Sigmoid colon (tissue), 4 donors: ENCODE measurements at regions not wholly inside any gene's neighbourhood (a gene's known extent, or its start where the extent isn't known, plus 50 kb on each side); places are given as distances from the start of the nearest gene placed in this dataset.

ENCODE experiments used
- EP300 ChIP-seq, 4 donors: sonication (generic); formaldehyde crosslinking; IDR thresholded peaks; one replicate each; pipeline ENCODE4 v1.6.1; 2017; ENCODE audit warnings: antibody characterized with exemption in 4 of 4
- POLR2A ChIP-seq, 2 donors: fragments of 450-650 bp; IDR thresholded peaks; one replicate each; pipeline ENCODE4 v1.6.1; 2016; ENCODE audit warnings: antibody characterized with exemption in 2 of 2, mild to moderate bottlenecking in 2 of 2, moderate library complexity in 2 of 2
- POLR2AphosphoS5 ChIP-seq, 4 donors: sonication (generic); formaldehyde crosslinking; IDR thresholded peaks; one replicate each; pipeline ENCODE4 v1.6.1; 2017; ENCODE audit warnings: antibody characterized with exemption in 4 of 4
- TF ChIP-seq, protein P1 (sequence below), 4 experiments: fragments of 450-650 bp in 3 of 4; fragments of 200-600 bp in 1 of 4; IDR thresholded peaks; one replicate each; pipeline ENCODE4 v1.5.1; 2016 to 2019; ENCODE audit warnings: antibody characterized with exemption in 4 of 4, mild to moderate bottlenecking in 3 of 4, moderate library complexity in 2 of 4

DNA sequence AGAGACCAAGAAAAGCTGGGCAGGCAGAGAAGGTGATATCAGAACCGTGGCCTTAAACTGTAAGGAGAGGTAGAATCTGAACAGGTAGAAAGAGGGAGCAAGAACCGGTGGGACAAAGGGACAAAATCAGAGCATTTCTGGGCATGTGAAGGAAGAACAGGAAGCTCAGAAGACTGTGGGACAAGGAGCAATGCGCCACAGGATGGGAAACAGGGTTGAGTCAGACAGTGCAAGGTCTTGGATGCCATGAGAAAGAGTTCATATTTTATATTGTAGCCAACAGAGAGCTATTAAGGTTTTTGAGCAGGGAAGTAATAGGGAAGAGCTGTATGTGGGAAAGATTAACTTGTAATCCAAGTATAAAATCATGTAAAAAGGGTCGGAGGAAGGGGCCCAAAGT, 106.4 kb upstream of the UGP2 start:
- TF ChIP-seq, protein P1, sequence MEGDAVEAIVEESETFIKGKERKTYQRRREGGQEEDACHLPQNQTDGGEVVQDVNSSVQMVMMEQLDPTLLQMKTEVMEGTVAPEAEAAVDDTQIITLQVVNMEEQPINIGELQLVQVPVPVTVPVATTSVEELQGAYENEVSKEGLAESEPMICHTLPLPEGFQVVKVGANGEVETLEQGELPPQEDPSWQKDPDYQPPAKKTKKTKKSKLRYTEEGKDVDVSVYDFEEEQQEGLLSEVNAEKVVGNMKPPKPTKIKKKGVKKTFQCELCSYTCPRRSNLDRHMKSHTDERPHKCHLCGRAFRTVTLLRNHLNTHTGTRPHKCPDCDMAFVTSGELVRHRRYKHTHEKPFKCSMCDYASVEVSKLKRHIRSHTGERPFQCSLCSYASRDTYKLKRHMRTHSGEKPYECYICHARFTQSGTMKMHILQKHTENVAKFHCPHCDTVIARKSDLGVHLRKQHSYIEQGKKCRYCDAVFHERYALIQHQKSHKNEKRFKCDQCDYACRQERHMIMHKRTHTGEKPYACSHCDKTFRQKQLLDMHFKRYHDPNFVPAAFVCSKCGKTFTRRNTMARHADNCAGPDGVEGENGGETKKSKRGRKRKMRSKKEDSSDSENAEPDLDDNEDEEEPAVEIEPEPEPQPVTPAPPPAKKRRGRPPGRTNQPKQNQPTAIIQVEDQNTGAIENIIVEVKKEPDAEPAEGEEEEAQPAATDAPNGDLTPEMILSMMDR (IDR thresholded peaks at IDR 0.05): no peak
- TF ChIP-seq EP300 (IDR thresholded peaks at IDR 0.05) (no peak), POLR2AphosphoS5 (IDR thresholded peaks at IDR 0.05) (no peak), POLR2A (IDR thresholded peaks at IDR 0.05) (no peak)
